ENCODE measurements at regions not wholly inside any gene's neighbourhood (a gene's known extent, or its start where the extent isn't known, plus 50 kb on each side); places are given as distances from the start of the nearest gene placed in this dataset.

DNA sequence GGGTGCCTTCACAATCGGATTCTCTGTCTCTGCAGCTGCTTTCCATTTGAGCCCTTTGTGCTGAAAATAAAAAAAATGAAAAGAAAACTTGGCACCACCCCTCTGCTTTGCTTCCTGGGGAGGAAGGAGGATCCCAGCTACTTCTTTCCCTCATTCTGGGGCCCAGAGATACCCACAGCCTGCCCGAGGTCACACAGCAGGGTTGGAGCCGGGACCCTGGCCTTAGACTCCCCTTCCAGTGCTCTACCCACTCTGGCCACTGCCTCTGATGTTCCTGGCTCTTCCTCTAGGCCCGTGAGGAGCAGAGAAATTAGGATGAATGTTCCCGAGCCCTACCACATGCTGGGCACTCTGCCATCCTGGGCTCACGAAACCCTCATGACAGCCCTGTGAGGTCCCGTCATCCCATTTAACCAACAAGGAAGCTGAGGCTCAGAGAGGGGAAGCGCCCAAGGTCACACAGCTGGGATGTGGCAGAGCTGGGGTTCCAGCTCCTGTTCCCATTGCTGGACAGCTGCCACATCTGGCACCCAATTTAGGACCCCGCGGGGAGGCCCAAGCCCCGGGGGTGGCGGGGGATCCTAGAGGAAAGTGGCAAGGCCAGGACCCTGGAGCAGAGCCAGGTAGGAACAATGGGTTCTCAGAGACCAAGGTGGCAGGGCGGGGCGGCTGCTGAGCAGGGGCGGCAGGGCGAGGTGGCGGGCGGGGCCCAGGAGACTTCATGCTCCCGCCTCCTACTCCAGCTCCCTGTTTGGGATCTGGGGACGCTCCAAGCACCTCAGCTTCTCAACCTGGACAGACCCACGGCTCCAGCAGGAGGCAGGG lies 76.6 kb downstream of the CEBPB start:
- TF ChIP-seq, protein P1, sequence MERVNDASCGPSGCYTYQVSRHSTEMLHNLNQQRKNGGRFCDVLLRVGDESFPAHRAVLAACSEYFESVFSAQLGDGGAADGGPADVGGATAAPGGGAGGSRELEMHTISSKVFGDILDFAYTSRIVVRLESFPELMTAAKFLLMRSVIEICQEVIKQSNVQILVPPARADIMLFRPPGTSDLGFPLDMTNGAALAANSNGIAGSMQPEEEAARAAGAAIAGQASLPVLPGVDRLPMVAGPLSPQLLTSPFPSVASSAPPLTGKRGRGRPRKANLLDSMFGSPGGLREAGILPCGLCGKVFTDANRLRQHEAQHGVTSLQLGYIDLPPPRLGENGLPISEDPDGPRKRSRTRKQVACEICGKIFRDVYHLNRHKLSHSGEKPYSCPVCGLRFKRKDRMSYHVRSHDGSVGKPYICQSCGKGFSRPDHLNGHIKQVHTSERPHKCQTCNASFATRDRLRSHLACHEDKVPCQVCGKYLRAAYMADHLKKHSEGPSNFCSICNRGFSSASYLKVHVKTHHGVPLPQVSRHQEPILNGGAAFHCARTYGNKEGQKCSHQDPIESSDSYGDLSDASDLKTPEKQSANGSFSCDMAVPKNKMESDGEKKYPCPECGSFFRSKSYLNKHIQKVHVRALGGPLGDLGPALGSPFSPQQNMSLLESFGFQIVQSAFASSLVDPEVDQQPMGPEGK (CRISPR knock-in tag; IDR thresholded peaks at IDR 0.05; ENCODE audit: borderline replicate concordance): no peak
- TF ChIP-seq CSDC2 (CRISPR knock-in tag; IDR thresholded peaks at IDR 0.05) (no peak), CREB5 (CRISPR knock-in tag; IDR thresholded peaks at IDR 0.05; ENCODE audit: low read depth) (no peak), POU6F1 (CRISPR knock-in tag; IDR thresholded peaks at IDR 0.05; ENCODE audit: borderline replicate concordance, low read depth) (no peak), ZFP3 (CRISPR knock-in tag; IDR thresholded peaks at IDR 0.05) (no peak), ZNF565 (CRISPR knock-in tag; conservative IDR thresholded peaks at IDR 0.05; ENCODE audit: low read depth) (no peak), CSRNP3 (CRISPR knock-in tag; IDR thresholded peaks at IDR 0.05) (no peak), ARNTL (CRISPR knock-in tag; IDR thresholded peaks at IDR 0.05; ENCODE audit: borderline replicate concordance, low read depth) (no peak), OSR1 (CRISPR knock-in tag; IDR thresholded peaks at IDR 0.05) (no peak), BACH2 (CRISPR knock-in tag; IDR thresholded peaks at IDR 0.05; ENCODE audit: borderline replicate concordance) (no peak), ZFP30 (CRISPR knock-in tag; IDR thresholded peaks at IDR 0.05) (no peak), TCF4 (CRISPR knock-in tag; IDR thresholded peaks at IDR 0.05; ENCODE audit: borderline replicate concordance) (no peak)
- TF ChIP-seq, protein P2, sequence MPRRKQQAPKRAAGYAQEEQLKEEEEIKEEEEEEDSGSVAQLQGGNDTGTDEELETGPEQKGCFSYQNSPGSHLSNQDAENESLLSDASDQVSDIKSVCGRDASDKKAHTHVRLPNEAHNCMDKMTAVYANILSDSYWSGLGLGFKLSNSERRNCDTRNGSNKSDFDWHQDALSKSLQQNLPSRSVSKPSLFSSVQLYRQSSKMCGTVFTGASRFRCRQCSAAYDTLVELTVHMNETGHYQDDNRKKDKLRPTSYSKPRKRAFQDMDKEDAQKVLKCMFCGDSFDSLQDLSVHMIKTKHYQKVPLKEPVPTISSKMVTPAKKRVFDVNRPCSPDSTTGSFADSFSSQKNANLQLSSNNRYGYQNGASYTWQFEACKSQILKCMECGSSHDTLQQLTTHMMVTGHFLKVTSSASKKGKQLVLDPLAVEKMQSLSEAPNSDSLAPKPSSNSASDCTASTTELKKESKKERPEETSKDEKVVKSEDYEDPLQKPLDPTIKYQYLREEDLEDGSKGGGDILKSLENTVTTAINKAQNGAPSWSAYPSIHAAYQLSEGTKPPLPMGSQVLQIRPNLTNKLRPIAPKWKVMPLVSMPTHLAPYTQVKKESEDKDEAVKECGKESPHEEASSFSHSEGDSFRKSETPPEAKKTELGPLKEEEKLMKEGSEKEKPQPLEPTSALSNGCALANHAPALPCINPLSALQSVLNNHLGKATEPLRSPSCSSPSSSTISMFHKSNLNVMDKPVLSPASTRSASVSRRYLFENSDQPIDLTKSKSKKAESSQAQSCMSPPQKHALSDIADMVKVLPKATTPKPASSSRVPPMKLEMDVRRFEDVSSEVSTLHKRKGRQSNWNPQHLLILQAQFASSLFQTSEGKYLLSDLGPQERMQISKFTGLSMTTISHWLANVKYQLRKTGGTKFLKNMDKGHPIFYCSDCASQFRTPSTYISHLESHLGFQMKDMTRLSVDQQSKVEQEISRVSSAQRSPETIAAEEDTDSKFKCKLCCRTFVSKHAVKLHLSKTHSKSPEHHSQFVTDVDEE (CRISPR knock-in tag; IDR thresholded peaks at IDR 0.05): no peak

Data from SK-N-SH treated with all-trans-retinoic acid at 6 μM for 48 hours (cell line).